GM12865 (cell line): ENCODE measurements at regions not wholly inside any gene's neighbourhood (a gene's known extent, or its start where the extent isn't known, plus 50 kb on each side); places are given as distances from the start of the nearest gene placed in this dataset.
A peak's percentile ranks its signal among the peaks of the same experiment; 100 is the strongest.

Source experiments
- DNase-seq: peaks from one replicate; pipeline ENCODE4 v3.0.0; 2010; ENCODE audit warnings: low read depth
- H3K4me3 ChIP-seq: 2 replicates; pipeline ENCODE4 v1.5.1; 2011; ENCODE audit warnings: mild to moderate bottlenecking, low read depth, low read length, control low read depth
- CTCF ChIP-seq: IDR thresholded peaks from 2 replicates; pipeline ENCODE4 v1.5.1; 2011; ENCODE audit warnings: low read length, control low read depth, low read depth, inconsistent platforms; ENCODE audit not compliant: insufficient read depth; ENCODE audit errors: missing control alignments

GRCh38 chr5:135644816-135645215, 66.0 kb upstream of the CXCL14 start:
- H3K4me3 ChIP-seq = no peak overlapping the region
- TF ChIP-seq CTCF = no peak
- DNase-seq = no peak

GRCh38 chr5:135643881-135644766, 65.3 kb upstream of the CXCL14 start:
- H3K4me3 ChIP-seq = no peak overlapping the region
- DNase-seq = no peak
- TF ChIP-seq CTCF = no peak

- DNase-seq = no peak
- H3K4me3 ChIP-seq = no peak overlapping the region
- TF ChIP-seq CTCF = no peak
Observed at GRCh38 chr5:135642934-135643333, 64.1 kb upstream of the CXCL14 start.

GRCh38 chr5:135642488-135642870, 63.7 kb upstream of the CXCL14 start:
- DNase-seq = peak; percentile 8
- TF ChIP-seq CTCF = no peak
- H3K4me3 ChIP-seq = no peak overlapping the region

- DNase-seq = no peak
- H3K4me3 ChIP-seq = no peak overlapping the region
- no peak for TF ChIP-seq CTCF
Observed at GRCh38 chr5:135641734-135642487, 63.1 kb upstream of the CXCL14 start.

- no peak for TF ChIP-seq CTCF
Observed at GRCh38 chr5:135641319-135641718, 62.5 kb upstream of the CXCL14 start.

More at GRCh38 chr5:135641319-135641718, 62.5 kb upstream of the CXCL14 start:
- no peak overlapping the region for H3K4me3 ChIP-seq
- DNase-seq = no peak
